Uterus (tissue), 2 donors: ENCODE measurements at regions not wholly inside any gene's neighbourhood (a gene's known extent, or its start where the extent isn't known, plus 50 kb on each side); places are given as distances from the start of the nearest gene placed in this dataset.

ENCODE experiments used
- CTCF ChIP-seq, 4 experiments: fragments of 200-600 bp in 2 of 4; fragments of 450-650 bp in 2 of 4; sonication (generic) in 2 of 4; IDR thresholded peaks; one replicate each; pipeline ENCODE4 v1.5.1; 2016 to 2019; ENCODE audit warnings: antibody characterized with exemption in 4 of 4, mild to moderate bottlenecking in 2 of 4, moderate library complexity in 1 of 4
- POLR2A ChIP-seq, 2 donors: fragments of 450-650 bp; IDR thresholded peaks; one replicate each; pipeline ENCODE4 v1.6.1; 2016; ENCODE audit warnings: antibody characterized with exemption in 2 of 2, mild to moderate bottlenecking in 1 of 2, moderate library complexity in 1 of 2

- TF ChIP-seq POLR2A (IDR thresholded peaks at IDR 0.05) (no peak), CTCF (IDR thresholded peaks at IDR 0.05) (no peak)
Observed at GRCh38 chr22:44577391-44578109, 79.5 kb upstream of the RTL6 start.
